GM23338 (cell line): ENCODE measurements at regions not wholly inside any gene's neighbourhood (a gene's known extent, or its start where the extent isn't known, plus 50 kb on each side); places are given as distances from the start of the nearest gene placed in this dataset.

Experiments used
- ATAC-seq: fragments of 200-7000 bp; cut with Tn5 transposase; 3 replicates; pipeline ENCODE4 v1.9.1; 2020
- DNase-seq: peaks from one replicate; pipeline ENCODE4 v3.0.0-alpha.2; 2015; ENCODE audit warnings: low spot score
- H2AFZ ChIP-seq: fragments of 200-600 bp; sonication (generic); 2 replicates; pipeline ENCODE4 v1.8.0; 2016; ENCODE audit warnings: antibody characterized with exemption, mild to moderate bottlenecking, moderate library complexity
- H3F3A ChIP-seq: fragments of 200-600 bp; sonication (generic); replicated peaks from 2 replicates; pipeline ENCODE4 v1.8.0; 2017; ENCODE audit warnings: antibody characterized with exemption, mixed run types, low read depth
- H3K27ac ChIP-seq: fragments of 200-600 bp; sonication (generic); 2 replicates; pipeline ENCODE4 v1.6.1; 2016; ENCODE audit warnings: low read depth
- H3K27me3 ChIP-seq: fragments of 200-600 bp; sonication (generic); 2 replicates; pipeline ENCODE4 v1.8.0; 2016; ENCODE audit warnings: mild to moderate bottlenecking, mixed run types, moderate library complexity; ENCODE audit not compliant: insufficient read depth
- H3K36me3 ChIP-seq: fragments of 200-600 bp; sonication (generic); 2 replicates; pipeline ENCODE4 v1.8.0; 2016; ENCODE audit warnings: mild to moderate bottlenecking; ENCODE audit not compliant: insufficient read depth
- H3K4me1 ChIP-seq: fragments of 200-600 bp; sonication (generic); 2 replicates; pipeline ENCODE4 v1.8.0; 2016; ENCODE audit warnings: mild to moderate bottlenecking, moderate library complexity; ENCODE audit not compliant: insufficient read depth
- H3K4me2 ChIP-seq: fragments of 200-600 bp; sonication (generic); 2 replicates; pipeline ENCODE4 v1.7.1; 2017; ENCODE audit warnings: mixed run types
- H3K4me3 ChIP-seq: fragments of 200-600 bp; sonication (generic); 2 replicates; pipeline ENCODE4 v1.6.1; 2016; ENCODE audit warnings: mixed run types
- H3K79me2 ChIP-seq: fragments of 200-600 bp; sonication (generic); replicated peaks from 2 replicates; pipeline ENCODE4 v1.8.0; 2017; ENCODE audit warnings: mild to moderate bottlenecking; ENCODE audit not compliant: insufficient read depth
- H3K9me2 ChIP-seq: fragments of 200-600 bp; sonication (generic); 2 replicates; pipeline ENCODE4 v1.8.0; 2017; ENCODE audit not compliant: insufficient read depth
- H4K20me1 ChIP-seq: fragments of 200-600 bp; sonication (generic); replicated peaks from 2 replicates; pipeline ENCODE4 v1.8.0; 2017; ENCODE audit warnings: mild to moderate bottlenecking; ENCODE audit not compliant: insufficient read depth
- H3K27ac Mint-ChIP-seq: 2 replicates; pipeline ENCODE4 v1.8.0; 2020; ENCODE audit warnings: inconsistent platforms, mild to moderate bottlenecking, moderate library complexity, mixed read lengths
- H3K27me3 Mint-ChIP-seq: 3 replicates; pipeline ENCODE4 v1.8.0; 2022; ENCODE audit warnings: low read depth, mild to moderate bottlenecking, moderate library complexity, mixed read lengths, inconsistent platforms; ENCODE audit not compliant: insufficient read depth, poor library complexity
- H3K36me3 Mint-ChIP-seq: 3 replicates; pipeline ENCODE4 v1.8.0; 2021; ENCODE audit warnings: low read depth, mild to moderate bottlenecking, inconsistent platforms, moderate library complexity, mixed read lengths
- H3K4me1 Mint-ChIP-seq: 3 replicates; pipeline ENCODE4 v1.8.0; 2020; ENCODE audit warnings: mild to moderate bottlenecking, inconsistent platforms, mixed read lengths
- H3K4me3 Mint-ChIP-seq: 3 replicates; pipeline ENCODE4 v1.8.0; 2021; ENCODE audit warnings: moderate library complexity, mild to moderate bottlenecking, inconsistent platforms, mixed read lengths
- H3K9me3 Mint-ChIP-seq: 3 replicates; pipeline ENCODE4 v1.8.0; 2020; ENCODE audit warnings: moderate library complexity, mild to moderate bottlenecking, inconsistent platforms, mixed read lengths
- CREB1 ChIP-seq: fragments of 250-450 bp; sonication (Bioruptor Pico); IDR thresholded peaks from 2 replicates; pipeline ENCODE4 v1.5.0; 2020; ENCODE audit warnings: low read depth, mild to moderate bottlenecking, moderate library complexity
- EZH2 ChIP-seq: fragments of 200-600 bp; sonication (generic); IDR thresholded peaks from one replicate; pipeline ENCODE4 v1.8.0; 2017; ENCODE audit warnings: antibody characterized with exemption, mild to moderate bottlenecking, low read depth; ENCODE audit not compliant: unreplicated experiment
- EZH2phosphoT487 ChIP-seq: fragments of 200-600 bp; sonication (generic); IDR thresholded peaks from one replicate; pipeline ENCODE4 v1.8.1; 2018; ENCODE audit warnings: antibody characterized with exemption; ENCODE audit not compliant: unreplicated experiment
- JUNB ChIP-seq: IDR thresholded peaks from one replicate; pipeline ENCODE4 v1.6.1; 2016; ENCODE audit warnings: antibody characterized with exemption; ENCODE audit not compliant: unreplicated experiment
- NANOG ChIP-seq: IDR thresholded peaks from 2 replicates; pipeline ENCODE4 v1.6.1; 2016; ENCODE audit warnings: antibody characterized with exemption, borderline replicate concordance
- POLR2AphosphoS5 ChIP-seq: IDR thresholded peaks from 2 replicates; pipeline ENCODE4 v1.6.1; 2016; ENCODE audit warnings: antibody characterized with exemption, low read depth
- STAT1 ChIP-seq: IDR thresholded peaks from one replicate; pipeline ENCODE4 v1.6.1; 2016; ENCODE audit warnings: antibody characterized with exemption; ENCODE audit not compliant: unreplicated experiment
- ZNF114 ChIP-seq: fragments of 250-450 bp; sonication (Bioruptor Pico); IDR thresholded peaks from 2 replicates; pipeline ENCODE4 v1.5.0; 2020; ENCODE audit warnings: mild to moderate bottlenecking, moderate library complexity
- ZNF331 ChIP-seq: fragments of 250-450 bp; sonication (Bioruptor Pico); IDR thresholded peaks from 2 replicates; pipeline ENCODE4 v1.5.0; 2020; ENCODE audit warnings: low read depth, mild to moderate bottlenecking, moderate library complexity
- TF ChIP-seq, protein P1 (sequence below): IDR thresholded peaks from 2 replicates; pipeline ENCODE4 v1.6.1; 2016; ENCODE audit warnings: antibody characterized with exemption
- TF ChIP-seq, protein P2 (sequence below): IDR thresholded peaks from one replicate; pipeline ENCODE4 v1.6.1; 2018; ENCODE audit warnings: antibody characterized with exemption; ENCODE audit not compliant: unreplicated experiment
- TF ChIP-seq, protein P3 (sequence below), 2 experiments: fragments of 200-600 bp in 1 of 2; sonication (generic) in 1 of 2; conservative IDR thresholded peaks; 2 replicates each; pipeline versions ENCODE4 v1.5.1 to v1.6.1; 2016 to 2017; ENCODE audit warnings: antibody characterized with exemption in 2 of 2, low read depth in 2 of 2, mild to moderate bottlenecking in 2 of 2, moderate library complexity in 1 of 2
- TF ChIP-seq, protein P4 (sequence below): fragments of 250-450 bp; sonication (Bioruptor Pico); IDR thresholded peaks from 2 replicates; pipeline ENCODE4 v1.5.0; 2020; ENCODE audit warnings: mild to moderate bottlenecking, moderate library complexity

DNA sequence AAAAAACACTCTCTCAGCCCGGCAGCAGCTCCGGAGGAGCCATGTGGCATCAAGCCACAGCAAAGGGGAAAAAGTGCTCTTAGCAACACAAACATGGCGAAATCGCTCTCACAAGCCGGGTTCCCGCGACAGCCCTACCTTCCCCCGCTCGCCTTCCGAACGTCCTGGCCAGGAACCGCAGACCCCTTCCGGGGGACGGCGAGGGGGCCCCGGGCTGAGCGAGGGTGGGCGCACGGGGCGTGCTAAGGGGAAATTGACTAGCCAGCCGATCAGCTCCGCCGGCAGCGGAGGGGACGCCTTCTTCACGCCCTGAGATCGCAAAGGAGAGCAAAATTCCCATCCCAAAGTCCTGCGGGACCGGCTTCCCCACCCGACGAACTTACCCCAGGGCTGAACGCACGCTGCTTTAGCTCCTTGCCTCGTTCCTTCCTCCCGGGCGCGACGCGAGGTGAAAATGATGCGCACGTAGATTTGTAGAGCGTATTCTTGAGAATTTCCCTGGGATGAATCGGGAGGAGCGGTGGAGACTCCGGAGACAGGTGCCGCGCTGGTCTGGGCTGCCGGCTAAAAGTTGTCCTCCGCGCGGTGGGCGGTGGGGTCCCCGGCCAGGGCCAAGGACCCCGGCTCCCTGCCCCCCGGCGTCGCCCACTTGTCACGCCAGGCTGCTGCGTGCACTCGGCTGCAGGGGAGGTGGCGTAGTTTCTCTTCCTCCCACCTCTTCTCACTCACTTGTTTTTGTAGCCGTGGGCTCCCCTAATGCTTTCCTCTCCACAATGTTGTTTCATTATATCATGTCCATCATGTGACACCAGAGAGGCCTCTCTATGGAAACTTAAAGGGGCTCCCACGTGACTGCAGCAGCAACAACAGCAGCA, 220.1 kb upstream of the MKLN1 start:
- Histone ChIP-seq H3K27me3 (peaks cover 13% of the 10 kb centered on the region), H3K27ac (no peak overlapping the region), H4K20me1 (peaks cover 14% of the 10 kb centered on the region; the same call in 1 of the 2 replicates), H3K79me2 (peaks cover 42% of the 10 kb centered on the region), H3K36me3 (no peaks in the 10 kb centered on the region), H3K4me1 (peaks cover 34% of the 10 kb centered on the region), H3K4me3 (peak overlapping the region; percentile 87), H3F3A (no peaks in the 10 kb centered on the region), H2AFZ (peak overlapping the region; percentile 63; the same call in 1 of the 2 replicates), H3K4me2 (peak overlapping the region; percentile 99), H3K9me2 (no peaks in the 10 kb centered on the region)
- peak overlapping the region; percentile 49 for H3K27ac Mint-ChIP-seq
- H3K4me3 Mint-ChIP-seq: peak overlapping the region; percentile 91
- TF ChIP-seq, protein P1, sequence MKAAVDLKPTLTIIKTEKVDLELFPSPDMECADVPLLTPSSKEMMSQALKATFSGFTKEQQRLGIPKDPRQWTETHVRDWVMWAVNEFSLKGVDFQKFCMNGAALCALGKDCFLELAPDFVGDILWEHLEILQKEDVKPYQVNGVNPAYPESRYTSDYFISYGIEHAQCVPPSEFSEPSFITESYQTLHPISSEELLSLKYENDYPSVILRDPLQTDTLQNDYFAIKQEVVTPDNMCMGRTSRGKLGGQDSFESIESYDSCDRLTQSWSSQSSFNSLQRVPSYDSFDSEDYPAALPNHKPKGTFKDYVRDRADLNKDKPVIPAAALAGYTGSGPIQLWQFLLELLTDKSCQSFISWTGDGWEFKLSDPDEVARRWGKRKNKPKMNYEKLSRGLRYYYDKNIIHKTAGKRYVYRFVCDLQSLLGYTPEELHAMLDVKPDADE: no peak
- TF ChIP-seq, protein P2, sequence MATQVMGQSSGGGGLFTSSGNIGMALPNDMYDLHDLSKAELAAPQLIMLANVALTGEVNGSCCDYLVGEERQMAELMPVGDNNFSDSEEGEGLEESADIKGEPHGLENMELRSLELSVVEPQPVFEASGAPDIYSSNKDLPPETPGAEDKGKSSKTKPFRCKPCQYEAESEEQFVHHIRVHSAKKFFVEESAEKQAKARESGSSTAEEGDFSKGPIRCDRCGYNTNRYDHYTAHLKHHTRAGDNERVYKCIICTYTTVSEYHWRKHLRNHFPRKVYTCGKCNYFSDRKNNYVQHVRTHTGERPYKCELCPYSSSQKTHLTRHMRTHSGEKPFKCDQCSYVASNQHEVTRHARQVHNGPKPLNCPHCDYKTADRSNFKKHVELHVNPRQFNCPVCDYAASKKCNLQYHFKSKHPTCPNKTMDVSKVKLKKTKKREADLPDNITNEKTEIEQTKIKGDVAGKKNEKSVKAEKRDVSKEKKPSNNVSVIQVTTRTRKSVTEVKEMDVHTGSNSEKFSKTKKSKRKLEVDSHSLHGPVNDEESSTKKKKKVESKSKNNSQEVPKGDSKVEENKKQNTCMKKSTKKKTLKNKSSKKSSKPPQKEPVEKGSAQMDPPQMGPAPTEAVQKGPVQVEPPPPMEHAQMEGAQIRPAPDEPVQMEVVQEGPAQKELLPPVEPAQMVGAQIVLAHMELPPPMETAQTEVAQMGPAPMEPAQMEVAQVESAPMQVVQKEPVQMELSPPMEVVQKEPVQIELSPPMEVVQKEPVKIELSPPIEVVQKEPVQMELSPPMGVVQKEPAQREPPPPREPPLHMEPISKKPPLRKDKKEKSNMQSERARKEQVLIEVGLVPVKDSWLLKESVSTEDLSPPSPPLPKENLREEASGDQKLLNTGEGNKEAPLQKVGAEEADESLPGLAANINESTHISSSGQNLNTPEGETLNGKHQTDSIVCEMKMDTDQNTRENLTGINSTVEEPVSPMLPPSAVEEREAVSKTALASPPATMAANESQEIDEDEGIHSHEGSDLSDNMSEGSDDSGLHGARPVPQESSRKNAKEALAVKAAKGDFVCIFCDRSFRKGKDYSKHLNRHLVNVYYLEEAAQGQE: no peak
- TF ChIP-seq, protein P3, sequence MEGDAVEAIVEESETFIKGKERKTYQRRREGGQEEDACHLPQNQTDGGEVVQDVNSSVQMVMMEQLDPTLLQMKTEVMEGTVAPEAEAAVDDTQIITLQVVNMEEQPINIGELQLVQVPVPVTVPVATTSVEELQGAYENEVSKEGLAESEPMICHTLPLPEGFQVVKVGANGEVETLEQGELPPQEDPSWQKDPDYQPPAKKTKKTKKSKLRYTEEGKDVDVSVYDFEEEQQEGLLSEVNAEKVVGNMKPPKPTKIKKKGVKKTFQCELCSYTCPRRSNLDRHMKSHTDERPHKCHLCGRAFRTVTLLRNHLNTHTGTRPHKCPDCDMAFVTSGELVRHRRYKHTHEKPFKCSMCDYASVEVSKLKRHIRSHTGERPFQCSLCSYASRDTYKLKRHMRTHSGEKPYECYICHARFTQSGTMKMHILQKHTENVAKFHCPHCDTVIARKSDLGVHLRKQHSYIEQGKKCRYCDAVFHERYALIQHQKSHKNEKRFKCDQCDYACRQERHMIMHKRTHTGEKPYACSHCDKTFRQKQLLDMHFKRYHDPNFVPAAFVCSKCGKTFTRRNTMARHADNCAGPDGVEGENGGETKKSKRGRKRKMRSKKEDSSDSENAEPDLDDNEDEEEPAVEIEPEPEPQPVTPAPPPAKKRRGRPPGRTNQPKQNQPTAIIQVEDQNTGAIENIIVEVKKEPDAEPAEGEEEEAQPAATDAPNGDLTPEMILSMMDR (conservative IDR thresholded peaks at IDR 0.05; ENCODE audit: low read depth in 2 of 2): no peak
- no peak for TF ChIP-seq EZH2phosphoT487
- TF ChIP-seq POLR2AphosphoS5: no peak
- TF ChIP-seq ZNF114: no peak
- TF ChIP-seq NANOG: no peak
- no peak for TF ChIP-seq EZH2
- TF ChIP-seq, protein P4, sequence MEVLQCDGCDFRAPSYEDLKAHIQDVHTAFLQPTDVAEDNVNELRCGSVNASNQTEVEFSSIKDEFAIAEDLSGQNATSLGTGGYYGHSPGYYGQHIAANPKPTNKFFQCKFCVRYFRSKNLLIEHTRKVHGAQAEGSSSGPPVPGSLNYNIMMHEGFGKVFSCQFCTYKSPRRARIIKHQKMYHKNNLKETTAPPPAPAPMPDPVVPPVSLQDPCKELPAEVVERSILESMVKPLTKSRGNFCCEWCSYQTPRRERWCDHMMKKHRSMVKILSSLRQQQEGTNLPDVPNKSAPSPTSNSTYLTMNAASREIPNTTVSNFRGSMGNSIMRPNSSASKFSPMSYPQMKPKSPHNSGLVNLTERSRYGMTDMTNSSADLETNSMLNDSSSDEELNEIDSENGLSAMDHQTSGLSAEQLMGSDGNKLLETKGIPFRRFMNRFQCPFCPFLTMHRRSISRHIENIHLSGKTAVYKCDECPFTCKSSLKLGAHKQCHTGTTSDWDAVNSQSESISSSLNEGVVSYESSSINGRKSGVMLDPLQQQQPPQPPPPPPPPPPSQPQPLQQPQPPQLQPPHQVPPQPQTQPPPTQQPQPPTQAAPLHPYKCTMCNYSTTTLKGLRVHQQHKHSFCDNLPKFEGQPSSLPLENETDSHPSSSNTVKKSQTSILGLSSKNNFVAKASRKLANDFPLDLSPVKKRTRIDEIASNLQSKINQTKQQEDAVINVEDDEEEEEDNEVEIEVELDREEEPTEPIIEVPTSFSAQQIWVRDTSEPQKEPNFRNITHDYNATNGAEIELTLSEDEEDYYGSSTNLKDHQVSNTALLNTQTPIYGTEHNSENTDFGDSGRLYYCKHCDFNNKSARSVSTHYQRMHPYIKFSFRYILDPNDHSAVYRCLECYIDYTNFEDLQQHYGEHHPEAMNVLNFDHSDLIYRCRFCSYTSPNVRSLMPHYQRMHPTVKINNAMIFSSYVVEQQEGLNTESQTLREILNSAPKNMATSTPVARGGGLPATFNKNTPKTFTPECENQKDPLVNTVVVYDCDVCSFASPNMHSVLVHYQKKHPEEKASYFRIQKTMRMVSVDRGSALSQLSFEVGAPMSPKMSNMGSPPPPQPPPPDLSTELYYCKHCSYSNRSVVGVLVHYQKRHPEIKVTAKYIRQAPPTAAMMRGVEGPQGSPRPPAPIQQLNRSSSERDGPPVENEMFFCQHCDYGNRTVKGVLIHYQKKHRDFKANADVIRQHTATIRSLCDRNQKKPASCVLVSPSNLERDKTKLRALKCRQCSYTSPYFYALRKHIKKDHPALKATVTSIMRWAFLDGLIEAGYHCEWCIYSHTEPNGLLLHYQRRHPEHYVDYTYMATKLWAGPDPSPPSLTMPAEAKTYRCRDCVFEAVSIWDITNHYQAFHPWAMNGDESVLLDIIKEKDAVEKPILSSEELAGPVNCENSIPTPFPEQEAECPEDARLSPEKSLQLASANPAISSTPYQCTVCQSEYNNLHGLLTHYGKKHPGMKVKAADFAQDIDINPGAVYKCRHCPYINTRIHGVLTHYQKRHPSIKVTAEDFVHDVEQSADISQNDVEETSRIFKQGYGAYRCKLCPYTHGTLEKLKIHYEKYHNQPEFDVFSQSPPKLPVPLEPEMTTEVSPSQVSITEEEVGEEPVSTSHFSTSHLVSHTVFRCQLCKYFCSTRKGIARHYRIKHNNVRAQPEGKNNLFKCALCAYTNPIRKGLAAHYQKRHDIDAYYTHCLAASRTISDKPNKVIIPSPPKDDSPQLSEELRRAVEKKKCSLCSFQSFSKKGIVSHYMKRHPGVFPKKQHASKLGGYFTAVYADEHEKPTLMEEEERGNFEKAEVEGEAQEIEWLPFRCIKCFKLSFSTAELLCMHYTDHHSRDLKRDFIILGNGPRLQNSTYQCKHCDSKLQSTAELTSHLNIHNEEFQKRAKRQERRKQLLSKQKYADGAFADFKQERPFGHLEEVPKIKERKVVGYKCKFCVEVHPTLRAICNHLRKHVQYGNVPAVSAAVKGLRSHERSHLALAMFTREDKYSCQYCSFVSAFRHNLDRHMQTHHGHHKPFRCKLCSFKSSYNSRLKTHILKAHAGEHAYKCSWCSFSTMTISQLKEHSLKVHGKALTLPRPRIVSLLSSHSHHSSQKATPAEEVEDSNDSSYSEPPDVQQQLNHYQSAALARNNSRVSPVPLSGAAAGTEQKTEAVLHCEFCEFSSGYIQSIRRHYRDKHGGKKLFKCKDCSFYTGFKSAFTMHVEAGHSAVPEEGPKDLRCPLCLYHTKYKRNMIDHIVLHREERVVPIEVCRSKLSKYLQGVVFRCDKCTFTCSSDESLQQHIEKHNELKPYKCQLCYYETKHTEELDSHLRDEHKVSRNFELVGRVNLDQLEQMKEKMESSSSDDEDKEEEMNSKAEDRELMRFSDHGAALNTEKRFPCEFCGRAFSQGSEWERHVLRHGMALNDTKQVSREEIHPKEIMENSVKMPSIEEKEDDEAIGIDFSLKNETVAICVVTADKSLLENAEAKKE (CRISPR knock-in tag): no peak
- TF ChIP-seq CREB1: no peak
- TF ChIP-seq JUNB: no peak
- TF ChIP-seq ZNF331: no peak
- no peak for TF ChIP-seq STAT1
- ATAC-seq (peak; percentile 4), DNase-seq (peak; percentile 72)
- peaks cover 18% of the 10 kb centered on the region for H3K27me3 Mint-ChIP-seq
- H3K9me3 Mint-ChIP-seq: no peaks in the 10 kb centered on the region; the same call in 2 of the 3 replicates
- H3K4me1 Mint-ChIP-seq: peaks cover 54% of the 10 kb centered on the region
- H3K36me3 Mint-ChIP-seq: peaks cover 11% of the 10 kb centered on the region; the same call in 2 of the 3 replicates
